Hepatocyte (in vitro differentiated cells): ENCODE measurements at regions not wholly inside any gene's neighbourhood (a gene's known extent, or its start where the extent isn't known, plus 50 kb on each side); places are given as distances from the start of the nearest gene placed in this dataset.

Experiments used
- DNase-seq: peaks from one replicate; pipeline ENCODE4 v3.0.0-alpha.2; 2016; ENCODE audit warnings: low spot score
- H2AFZ ChIP-seq: fragments of 200-600 bp; sonication (generic); 2 replicates; pipeline ENCODE4 v1.6.0; 2016; ENCODE audit warnings: antibody characterized with exemption, mild to moderate bottlenecking
- H3K27ac ChIP-seq: fragments of 200-600 bp; sonication (generic); 2 replicates; pipeline ENCODE4 v1.5.1; 2016; ENCODE audit warnings: mild to moderate bottlenecking
- H3K27me3 ChIP-seq: fragments of 200-600 bp; sonication (generic); 2 replicates; pipeline ENCODE4 v1.6.1; 2016
- H3K36me3 ChIP-seq: fragments of 200-600 bp; sonication (generic); replicated peaks from 2 replicates; pipeline ENCODE4 v1.5.1; 2016; ENCODE audit warnings: low read depth; ENCODE audit not compliant: insufficient read depth
- H3K4me1 ChIP-seq: fragments of 200-600 bp; sonication (generic); 2 replicates; pipeline ENCODE4 v1.5.1; 2016; ENCODE audit warnings: mild to moderate bottlenecking, moderate library complexity; ENCODE audit not compliant: insufficient read depth
- H3K4me2 ChIP-seq: fragments of 200-600 bp; sonication (generic); 2 replicates; pipeline ENCODE4 v1.6.0; 2016
- H3K4me3 ChIP-seq: fragments of 200-600 bp; sonication (generic); 2 replicates; pipeline ENCODE4 v1.5.1; 2016; ENCODE audit warnings: mild to moderate bottlenecking
- H3K79me2 ChIP-seq: fragments of 200-600 bp; sonication (generic); 2 replicates; pipeline ENCODE4 v1.6.0; 2017; ENCODE audit warnings: mild to moderate bottlenecking
- H3K9me2 ChIP-seq: fragments of 200-600 bp; sonication (generic); replicated peaks from 2 replicates; pipeline ENCODE4 v1.6.0; 2017; ENCODE audit warnings: mild to moderate bottlenecking; ENCODE audit not compliant: insufficient read depth
- H3K9me3 ChIP-seq: fragments of 200-600 bp; sonication (generic); 2 replicates; pipeline ENCODE4 v1.5.1; 2016; ENCODE audit warnings: low read depth, mild to moderate bottlenecking
- H4K20me1 ChIP-seq: fragments of 200-600 bp; sonication (generic); 2 replicates; pipeline ENCODE4 v1.6.0; 2016; ENCODE audit warnings: mild to moderate bottlenecking; ENCODE audit not compliant: insufficient read depth, poor library complexity, severe bottlenecking
- EZH2 ChIP-seq: fragments of 200-600 bp; sonication (generic); IDR thresholded peaks from 2 replicates; pipeline ENCODE4 v1.6.1; 2016; ENCODE audit warnings: antibody characterized with exemption, mild to moderate bottlenecking, borderline replicate concordance
- EZH2phosphoT487 ChIP-seq: fragments of 200-600 bp; sonication (generic); IDR thresholded peaks from one replicate; pipeline ENCODE4 v1.6.1; 2018; ENCODE audit warnings: antibody characterized with exemption, mild to moderate bottlenecking, low read depth, moderate library complexity; ENCODE audit not compliant: unreplicated experiment, severe bottlenecking
- WGBS: methylation state at CpG from one replicate; pipeline ENCODE4 v1.1.6; 2016; ENCODE audit warnings: low lambda C conversion rate; ENCODE audit errors: missing lambda C conversion rate; 5-methylcytosine and 5-hydroxymethylcytosine counted together
- TF ChIP-seq, protein P1 (sequence below): fragments of 200-600 bp; sonication (generic); IDR thresholded peaks from 2 replicates; pipeline ENCODE4 v1.5.1; 2016; ENCODE audit warnings: antibody characterized with exemption, mild to moderate bottlenecking; ENCODE audit not compliant: poor library complexity

DNA sequence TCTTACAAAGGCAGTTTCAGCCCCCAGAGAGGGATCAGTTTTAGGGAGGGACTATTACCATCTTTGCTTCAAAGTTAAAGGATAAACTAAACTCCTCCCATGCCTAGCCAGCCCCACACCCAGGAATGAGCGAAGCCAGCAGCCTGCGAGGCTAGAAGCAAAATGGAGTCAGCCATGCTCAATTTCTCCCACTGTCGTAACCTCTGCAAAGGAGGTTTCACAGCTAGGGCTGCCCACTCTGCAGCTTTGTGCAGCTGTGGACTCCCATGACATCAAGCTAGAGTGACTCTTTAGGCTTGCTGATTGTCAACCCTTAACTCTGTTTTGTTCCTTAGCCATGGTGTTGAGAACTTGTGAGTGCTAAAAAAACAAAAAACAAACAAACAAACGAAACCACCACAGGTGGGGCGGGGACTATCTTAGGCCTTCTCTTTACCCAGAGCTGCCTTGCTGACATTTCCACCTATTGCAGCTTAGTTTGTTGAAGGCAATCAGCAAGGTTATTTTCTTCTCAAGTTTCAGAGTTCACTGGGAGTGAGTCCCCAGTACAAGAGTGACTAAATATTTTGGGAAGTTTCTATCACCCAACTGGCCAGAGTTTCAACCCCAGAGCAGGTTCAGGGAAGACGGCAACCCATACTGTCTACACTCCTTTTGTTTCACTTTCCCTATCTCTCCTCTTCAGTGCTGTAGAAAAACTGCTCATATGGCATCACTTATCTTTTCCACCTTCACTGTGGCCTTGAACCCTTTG is 592.1 kb downstream of the XIRP2 start:
- no peak overlapping the region for H3K4me3 ChIP-seq
- H3K79me2 ChIP-seq: no peaks in the 10 kb centered on the region
- H3K27ac ChIP-seq: no peak overlapping the region
- no peak overlapping the region for H2AFZ ChIP-seq
- no peaks in the 10 kb centered on the region for H3K36me3 ChIP-seq
- no peak overlapping the region for H3K4me2 ChIP-seq
- H4K20me1 ChIP-seq: no peaks in the 10 kb centered on the region
- H3K9me2 ChIP-seq: no peaks in the 10 kb centered on the region
- TF ChIP-seq, protein P1, sequence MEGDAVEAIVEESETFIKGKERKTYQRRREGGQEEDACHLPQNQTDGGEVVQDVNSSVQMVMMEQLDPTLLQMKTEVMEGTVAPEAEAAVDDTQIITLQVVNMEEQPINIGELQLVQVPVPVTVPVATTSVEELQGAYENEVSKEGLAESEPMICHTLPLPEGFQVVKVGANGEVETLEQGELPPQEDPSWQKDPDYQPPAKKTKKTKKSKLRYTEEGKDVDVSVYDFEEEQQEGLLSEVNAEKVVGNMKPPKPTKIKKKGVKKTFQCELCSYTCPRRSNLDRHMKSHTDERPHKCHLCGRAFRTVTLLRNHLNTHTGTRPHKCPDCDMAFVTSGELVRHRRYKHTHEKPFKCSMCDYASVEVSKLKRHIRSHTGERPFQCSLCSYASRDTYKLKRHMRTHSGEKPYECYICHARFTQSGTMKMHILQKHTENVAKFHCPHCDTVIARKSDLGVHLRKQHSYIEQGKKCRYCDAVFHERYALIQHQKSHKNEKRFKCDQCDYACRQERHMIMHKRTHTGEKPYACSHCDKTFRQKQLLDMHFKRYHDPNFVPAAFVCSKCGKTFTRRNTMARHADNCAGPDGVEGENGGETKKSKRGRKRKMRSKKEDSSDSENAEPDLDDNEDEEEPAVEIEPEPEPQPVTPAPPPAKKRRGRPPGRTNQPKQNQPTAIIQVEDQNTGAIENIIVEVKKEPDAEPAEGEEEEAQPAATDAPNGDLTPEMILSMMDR: no peak
- TF ChIP-seq EZH2phosphoT487 (no peak), EZH2 (no peak)
- H3K9me3 ChIP-seq: no peaks in the 10 kb centered on the region
- no peaks in the 10 kb centered on the region for H3K27me3 ChIP-seq
- no peak for DNase-seq
- WGBS: 72% methylated on average over 6 of the region's 6 CpGs
- H3K4me1 ChIP-seq: no peaks in the 10 kb centered on the region

- H4K20me1 ChIP-seq: no peaks in the 10 kb centered on the region
- DNase-seq: no peak
- H3K36me3 ChIP-seq: no peaks in the 10 kb centered on the region
- TF ChIP-seq, protein P1: no peak
- TF ChIP-seq EZH2phosphoT487 (no peak), EZH2 (no peak)
- no peak overlapping the region for H3K27ac ChIP-seq
- no peak overlapping the region for H3K4me2 ChIP-seq
- no peak overlapping the region for H2AFZ ChIP-seq
- H3K27me3 ChIP-seq: no peaks in the 10 kb centered on the region
- no peaks in the 10 kb centered on the region for H3K4me1 ChIP-seq
- 79% methylated on average over 3 of the region's 3 CpGs for WGBS
- H3K4me3 ChIP-seq: no peak overlapping the region
- H3K9me3 ChIP-seq: no peaks in the 10 kb centered on the region
- H3K9me2 ChIP-seq: no peaks in the 10 kb centered on the region
- no peaks in the 10 kb centered on the region for H3K79me2 ChIP-seq
These were observed 589.9 kb downstream of the XIRP2 start for GRCh38 chr2:167478196-167478595.

GRCh38 chr2:167475791-167476190 is 587.5 kb downstream of the XIRP2 start:
- Histone ChIP-seq H3K4me2 (no peak overlapping the region), H3K79me2 (no peaks in the 10 kb centered on the region), H4K20me1 (no peaks in the 10 kb centered on the region), H3K4me3 (no peak overlapping the region), H3K36me3 (no peaks in the 10 kb centered on the region), H3K9me3 (no peaks in the 10 kb centered on the region), H3K27me3 (no peaks in the 10 kb centered on the region), H3K4me1 (no peaks in the 10 kb centered on the region), H2AFZ (no peak overlapping the region), H3K9me2 (no peaks in the 10 kb centered on the region), H3K27ac (no peak overlapping the region)
- no peak for DNase-seq
- TF ChIP-seq EZH2 (no peak), EZH2phosphoT487 (no peak)
- TF ChIP-seq, protein P1: no peak
- WGBS: 68% methylated on average over 2 of the region's 2 CpGs
